Hepatocyte (in vitro differentiated cells): ENCODE measurements at regions not wholly inside any gene's neighbourhood (a gene's known extent, or its start where the extent isn't known, plus 50 kb on each side); places are given as distances from the start of the nearest gene placed in this dataset. TPM values are rescaled to one million over a fixed set of nuclear protein-coding genes. Genes with fewer than 3 reads are reported as not detected.

Experiments used
- DNase-seq: peaks from one replicate; pipeline ENCODE4 v3.0.0-alpha.2; 2016; ENCODE audit warnings: low spot score
- H2AFZ ChIP-seq: fragments of 200-600 bp; sonication (generic); 2 replicates; pipeline ENCODE4 v1.6.0; 2016; ENCODE audit warnings: antibody characterized with exemption, mild to moderate bottlenecking
- H3K27ac ChIP-seq: fragments of 200-600 bp; sonication (generic); 2 replicates; pipeline ENCODE4 v1.5.1; 2016; ENCODE audit warnings: mild to moderate bottlenecking
- H3K27me3 ChIP-seq: fragments of 200-600 bp; sonication (generic); 2 replicates; pipeline ENCODE4 v1.6.1; 2016
- H3K36me3 ChIP-seq: fragments of 200-600 bp; sonication (generic); replicated peaks from 2 replicates; pipeline ENCODE4 v1.5.1; 2016; ENCODE audit warnings: low read depth; ENCODE audit not compliant: insufficient read depth
- H3K4me1 ChIP-seq: fragments of 200-600 bp; sonication (generic); 2 replicates; pipeline ENCODE4 v1.5.1; 2016; ENCODE audit warnings: mild to moderate bottlenecking, moderate library complexity; ENCODE audit not compliant: insufficient read depth
- H3K4me2 ChIP-seq: fragments of 200-600 bp; sonication (generic); 2 replicates; pipeline ENCODE4 v1.6.0; 2016
- H3K4me3 ChIP-seq: fragments of 200-600 bp; sonication (generic); 2 replicates; pipeline ENCODE4 v1.5.1; 2016; ENCODE audit warnings: mild to moderate bottlenecking
- H3K79me2 ChIP-seq: fragments of 200-600 bp; sonication (generic); 2 replicates; pipeline ENCODE4 v1.6.0; 2017; ENCODE audit warnings: mild to moderate bottlenecking
- H3K9me2 ChIP-seq: fragments of 200-600 bp; sonication (generic); replicated peaks from 2 replicates; pipeline ENCODE4 v1.6.0; 2017; ENCODE audit warnings: mild to moderate bottlenecking; ENCODE audit not compliant: insufficient read depth
- H3K9me3 ChIP-seq: fragments of 200-600 bp; sonication (generic); 2 replicates; pipeline ENCODE4 v1.5.1; 2016; ENCODE audit warnings: low read depth, mild to moderate bottlenecking
- H4K20me1 ChIP-seq: fragments of 200-600 bp; sonication (generic); 2 replicates; pipeline ENCODE4 v1.6.0; 2016; ENCODE audit warnings: mild to moderate bottlenecking; ENCODE audit not compliant: insufficient read depth, poor library complexity, severe bottlenecking
- CTCF ChIP-seq: fragments of 200-600 bp; sonication (generic); IDR thresholded peaks from 2 replicates; pipeline ENCODE4 v1.5.1; 2016; ENCODE audit warnings: antibody characterized with exemption, mild to moderate bottlenecking; ENCODE audit not compliant: poor library complexity
- EZH2 ChIP-seq: fragments of 200-600 bp; sonication (generic); IDR thresholded peaks from 2 replicates; pipeline ENCODE4 v1.6.1; 2016; ENCODE audit warnings: antibody characterized with exemption, mild to moderate bottlenecking, borderline replicate concordance
- EZH2phosphoT487 ChIP-seq: fragments of 200-600 bp; sonication (generic); IDR thresholded peaks from one replicate; pipeline ENCODE4 v1.6.1; 2018; ENCODE audit warnings: antibody characterized with exemption, mild to moderate bottlenecking, low read depth, moderate library complexity; ENCODE audit not compliant: unreplicated experiment, severe bottlenecking
- WGBS: methylation state at CpG from one replicate; pipeline ENCODE4 v1.1.6; 2016; ENCODE audit warnings: low lambda C conversion rate; ENCODE audit errors: missing lambda C conversion rate; 5-methylcytosine and 5-hydroxymethylcytosine counted together
- small RNA-seq: library from RNA; depleted of rRNA; stranded (forward); fragments of <200 nt; gene quantifications from one replicate; pipeline ENCODE3, GENCODE V24; 2014

GRCh38 chr18:76544511-76545345 is 49.7 kb upstream of the ZNF516 start:
- Histone ChIP-seq H3K4me3 (no peak overlapping the region), H3K27me3 (no peaks in the 10 kb centered on the region), H3K4me1 (no peaks in the 10 kb centered on the region), H3K9me3 (no peaks in the 10 kb centered on the region), H3K79me2 (no peaks in the 10 kb centered on the region), H3K4me2 (no peak overlapping the region), H2AFZ (no peak overlapping the region), H3K9me2 (no peaks in the 10 kb centered on the region), H3K27ac (no peak overlapping the region), H4K20me1 (no peaks in the 10 kb centered on the region), H3K36me3 (no peaks in the 10 kb centered on the region)
- no peak for DNase-seq
- TF ChIP-seq EZH2phosphoT487 (no peak), CTCF (no peak), EZH2 (no peak)
- WGBS: 86% methylated on average over 10 of the region's 10 CpGs

Small RNA genes lying in the stretch of these regions (small RNA-seq; reads per million reads assigned to genes)
- gene AC139085.1: not detected
